ENCODE measurements at regions not wholly inside any gene's neighbourhood (a gene's known extent, or its start where the extent isn't known, plus 50 kb on each side); places are given as distances from the start of the nearest gene placed in this dataset.

- TF ChIP-seq CTCF (IDR thresholded peaks at IDR 0.05; ENCODE audit: extremely low read depth in 1 of 2, insufficient read depth in 1 of 2, low read depth in 1 of 2, low read length in 2 of 2) (no peak), POLR2A (IDR thresholded peaks at IDR 0.05; ENCODE audit: low read depth, low read length) (no peak), POLR2AphosphoS5 (IDR thresholded peaks at IDR 0.05; ENCODE audit: insufficient read depth, low read depth, low read length) (no peak)
Measured at GRCh38 chr9:120258096-120258495, 321.9 kb downstream of the CDK5RAP2 start.

Measured in endothelial cell of umbilical vein (primary cell).